Activated CD8-positive, alpha-beta T cell treated with anti-CD3 and anti-CD28 coated beads for 36 hours (primary cell): ENCODE measurements at regions not wholly inside any gene's neighbourhood (a gene's known extent, or its start where the extent isn't known, plus 50 kb on each side); places are given as distances from the start of the nearest gene placed in this dataset.

Experiments used
- ATAC-seq: fragments of 200-7000 bp; cut with Tn5 transposase; one replicate; pipeline ENCODE4 v1.10.0; 2021; ENCODE audit warnings: mild to moderate bottlenecking, moderate library complexity
- CTCF ChIA-PET: fragments of 350-600 bp; sonication (Branson Sonifier 250); formaldehyde crosslinking; loops from one replicate; lab custom pipeline; 2021; ENCODE audit warnings: antibody characterized with exemption; lab: Charles Lee
- POLR2A ChIA-PET: fragments of 350-600 bp; sonication (Branson Sonifier 250); formaldehyde crosslinking; loops from one replicate; lab custom pipeline; 2021; ENCODE audit warnings: antibody characterized with exemption; lab: Charles Lee
- DNase-seq: peaks from one replicate; pipeline ENCODE4 v3.0.0-alpha.2; 2020
- H3K27ac Mint-ChIP-seq: one replicate; pipeline ENCODE4 v1.8.0; 2021; ENCODE audit warnings: mild to moderate bottlenecking, mixed read lengths
- H3K27me3 Mint-ChIP-seq: one replicate; pipeline ENCODE4 v1.8.0; 2021; ENCODE audit warnings: mixed read lengths
- H3K36me3 Mint-ChIP-seq: one replicate; pipeline ENCODE4 v1.8.0; 2021; ENCODE audit warnings: low read depth, mixed read lengths
- H3K4me1 Mint-ChIP-seq: one replicate; pipeline ENCODE4 v1.8.0; 2021; ENCODE audit warnings: low read depth, mixed read lengths
- H3K4me3 Mint-ChIP-seq: one replicate; pipeline ENCODE4 v1.8.0; 2021; ENCODE audit warnings: mild to moderate bottlenecking, moderate library complexity, mixed read lengths
- H3K9me3 Mint-ChIP-seq: one replicate; pipeline ENCODE4 v1.8.0; 2021; ENCODE audit warnings: mixed read lengths
- CTCF ChIP-seq: fragments of 200-600 bp; IDR thresholded peaks from one replicate; pipeline ENCODE4 v1.8.0; 2022; ENCODE audit warnings: antibody characterized with exemption, mild to moderate bottlenecking
- intact Hi-C: fragments of 100-400 bp; cut with micrococcal nuclease; formaldehyde crosslinking; loops from one replicate; pipeline ENCODE4 v1.10.0; 2022

GRCh38 chr13:74784959-74785358, 650.8 kb upstream of the KLF12 start:
- Mint-ChIP-seq H3K27me3 (peaks cover 3% of the 10 kb centered on the region), H3K4me3 (no peak overlapping the region), H3K9me3 (no peaks in the 10 kb centered on the region), H3K27ac (no peak overlapping the region), H3K36me3 (no peaks in the 10 kb centered on the region), H3K4me1 (no peaks in the 10 kb centered on the region)
- POLR2A ChIA-PET = no interaction called here
- CTCF ChIA-PET = no interaction called here
- TF ChIP-seq CTCF = no peak
- intact Hi-C loops = no loop called here
- no peak for ATAC-seq
- DNase-seq = no peak

- ChIA-PET CTCF (no interaction called here), POLR2A (no interaction called here)
- no peak for ATAC-seq
- H3K9me3 Mint-ChIP-seq = no peaks in the 10 kb centered on the region
- intact Hi-C loops = no loop called here
- TF ChIP-seq CTCF = no peak
- H3K27me3 Mint-ChIP-seq = peaks cover 6% of the 10 kb centered on the region
- DNase-seq = no peak
- no peak overlapping the region for H3K27ac Mint-ChIP-seq
- H3K36me3 Mint-ChIP-seq = no peaks in the 10 kb centered on the region
- no peaks in the 10 kb centered on the region for H3K4me1 Mint-ChIP-seq
- H3K4me3 Mint-ChIP-seq = no peak overlapping the region
These were observed 644.7 kb upstream of the KLF12 start for GRCh38 chr13:74778946-74779345.

GRCh38 chr13:74778087-74778486, 643.9 kb upstream of the KLF12 start:
- Mint-ChIP-seq H3K9me3 (no peaks in the 10 kb centered on the region), H3K27me3 (peaks cover 9% of the 10 kb centered on the region), H3K4me3 (no peak overlapping the region), H3K27ac (no peak overlapping the region), H3K4me1 (no peaks in the 10 kb centered on the region), H3K36me3 (no peaks in the 10 kb centered on the region)
- no peak for ATAC-seq
- no peak for DNase-seq
- CTCF ChIA-PET = no interaction called here
- intact Hi-C loops = no loop called here
- POLR2A ChIA-PET = no interaction called here
- TF ChIP-seq CTCF = no peak

GRCh38 chr13:74774264-74774663, 640.1 kb upstream of the KLF12 start:
- no peaks in the 10 kb centered on the region for H3K36me3 Mint-ChIP-seq
- POLR2A ChIA-PET = no interaction called here
- intact Hi-C loops = no loop called here

GRCh38 chr13:74773248-74773647, 639.0 kb upstream of the KLF12 start:
- Mint-ChIP-seq H3K36me3 (no peaks in the 10 kb centered on the region), H3K27ac (no peak overlapping the region), H3K27me3 (peaks cover 9% of the 10 kb centered on the region), H3K9me3 (no peaks in the 10 kb centered on the region), H3K4me3 (no peak overlapping the region), H3K4me1 (no peaks in the 10 kb centered on the region)
- ChIA-PET POLR2A (no interaction called here), CTCF (no interaction called here)
- DNase-seq (no peak), ATAC-seq (no peak)
- TF ChIP-seq CTCF = no peak
- intact Hi-C loops = no loop called here

More at GRCh38 chr13:74774264-74774663, 640.1 kb upstream of the KLF12 start:
- H3K4me1 Mint-ChIP-seq = no peaks in the 10 kb centered on the region
- TF ChIP-seq CTCF = no peak
- ATAC-seq (no peak), DNase-seq (no peak)
- H3K9me3 Mint-ChIP-seq = no peaks in the 10 kb centered on the region
- H3K4me3 Mint-ChIP-seq = no peak overlapping the region
- H3K27me3 Mint-ChIP-seq = peaks cover 9% of the 10 kb centered on the region
- H3K27ac Mint-ChIP-seq = no peak overlapping the region
- CTCF ChIA-PET = no interaction called here
